RPMI8226 (cell line): ENCODE measurements at regions not wholly inside any gene's neighbourhood (a gene's known extent, or its start where the extent isn't known, plus 50 kb on each side); places are given as distances from the start of the nearest gene placed in this dataset.

ENCODE experiments used
- DNase-seq: peaks from one replicate; pipeline ENCODE4 v3.0.0-alpha.2; 2015

- no peak for DNase-seq
Measured at GRCh38 chr1:69377507-69377906, 190.2 kb upstream of the LRRC7 start.

- no peak for DNase-seq
Measured at GRCh38 chr1:69388044-69388443, 179.7 kb upstream of the LRRC7 start.

GRCh38 chr1:69400128-69400527 lies 167.6 kb upstream of the LRRC7 start:
- DNase-seq = no peak

- DNase-seq = no peak
Measured at GRCh38 chr1:69401879-69402278, 165.8 kb upstream of the LRRC7 start.

- no peak for DNase-seq
Measured at GRCh38 chr1:69403756-69404320, 163.9 kb upstream of the LRRC7 start.

GRCh38 chr1:69404486-69404885 lies 163.2 kb upstream of the LRRC7 start:
- no peak for DNase-seq

- DNase-seq = no peak
Measured at GRCh38 chr1:69406244-69406643, 161.5 kb upstream of the LRRC7 start.

GRCh38 chr1:69409731-69410456 lies 157.8 kb upstream of the LRRC7 start:
- no peak for DNase-seq

GRCh38 chr1:69410457-69410850 lies 157.3 kb upstream of the LRRC7 start:
- no peak for DNase-seq

- no peak for DNase-seq
Measured at GRCh38 chr1:69410893-69411292, 156.8 kb upstream of the LRRC7 start.

- no peak for DNase-seq
Measured at GRCh38 chr1:69411617-69412016, 156.1 kb upstream of the LRRC7 start.

- DNase-seq = no peak
Measured at GRCh38 chr1:69413129-69413528, 154.6 kb upstream of the LRRC7 start.

GRCh38 chr1:69414574-69414973 lies 153.1 kb upstream of the LRRC7 start:
- DNase-seq = no peak

GRCh38 chr1:69421286-69421685 lies 146.4 kb upstream of the LRRC7 start:
- DNase-seq = no peak

GRCh38 chr1:69425871-69426270 lies 141.9 kb upstream of the LRRC7 start:
- DNase-seq = no peak

GRCh38 chr1:69426401-69426800 lies 141.3 kb upstream of the LRRC7 start:
- DNase-seq = no peak

GRCh38 chr1:69433073-69433472 lies 134.6 kb upstream of the LRRC7 start:
- DNase-seq = no peak

GRCh38 chr1:69436151-69436550 lies 131.6 kb upstream of the LRRC7 start:
- DNase-seq = no peak

GRCh38 chr1:69438056-69438795 lies 129.5 kb upstream of the LRRC7 start:
- no peak for DNase-seq

- no peak for DNase-seq
Measured at GRCh38 chr1:69441496-69441895, 126.2 kb upstream of the LRRC7 start.

- no peak for DNase-seq
Measured at GRCh38 chr1:69451196-69451595, 116.5 kb upstream of the LRRC7 start.

GRCh38 chr1:69455718-69456117 lies 112.0 kb upstream of the LRRC7 start:
- DNase-seq = no peak

GRCh38 chr1:69459244-69459643 lies 108.5 kb upstream of the LRRC7 start:
- no peak for DNase-seq

- DNase-seq = no peak
Measured at GRCh38 chr1:69475021-69475420, 92.7 kb upstream of the LRRC7 start.
